ENCODE measurements at regions not wholly inside any gene's neighbourhood (a gene's known extent, or its start where the extent isn't known, plus 50 kb on each side); places are given as distances from the start of the nearest gene placed in this dataset.
A peak's percentile ranks its signal among the peaks of the same experiment; 100 is the strongest.

DNA sequence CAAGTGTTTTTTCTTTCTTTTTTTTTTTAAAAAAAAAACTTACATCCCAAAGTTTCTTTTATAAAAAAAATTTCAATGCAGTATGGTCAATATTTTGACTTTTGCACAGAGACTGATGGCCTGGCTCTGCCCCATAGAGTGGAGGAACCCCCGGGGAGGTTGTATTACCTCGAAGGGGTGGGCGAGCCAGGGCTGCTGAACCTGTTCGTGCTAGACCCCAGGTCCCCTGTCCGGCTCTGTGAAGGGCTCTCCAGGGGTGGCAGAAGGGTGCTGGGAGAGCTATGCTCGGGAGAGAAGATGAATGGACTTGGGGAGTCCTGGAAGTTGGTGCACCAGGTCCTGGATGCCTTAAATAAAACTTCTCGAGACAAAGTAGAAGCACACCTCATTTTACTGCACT is 446.4 kb upstream of the KLF6 start:
- no peaks in the 10 kb centered on the region for H3K36me3 ChIP-seq
- no peak overlapping the region for H3K4me3 ChIP-seq
- peaks cover 0 to 5% of the 10 kb centered on the region in 2 donors for H3K9me3 ChIP-seq
- TF ChIP-seq, protein P1, sequence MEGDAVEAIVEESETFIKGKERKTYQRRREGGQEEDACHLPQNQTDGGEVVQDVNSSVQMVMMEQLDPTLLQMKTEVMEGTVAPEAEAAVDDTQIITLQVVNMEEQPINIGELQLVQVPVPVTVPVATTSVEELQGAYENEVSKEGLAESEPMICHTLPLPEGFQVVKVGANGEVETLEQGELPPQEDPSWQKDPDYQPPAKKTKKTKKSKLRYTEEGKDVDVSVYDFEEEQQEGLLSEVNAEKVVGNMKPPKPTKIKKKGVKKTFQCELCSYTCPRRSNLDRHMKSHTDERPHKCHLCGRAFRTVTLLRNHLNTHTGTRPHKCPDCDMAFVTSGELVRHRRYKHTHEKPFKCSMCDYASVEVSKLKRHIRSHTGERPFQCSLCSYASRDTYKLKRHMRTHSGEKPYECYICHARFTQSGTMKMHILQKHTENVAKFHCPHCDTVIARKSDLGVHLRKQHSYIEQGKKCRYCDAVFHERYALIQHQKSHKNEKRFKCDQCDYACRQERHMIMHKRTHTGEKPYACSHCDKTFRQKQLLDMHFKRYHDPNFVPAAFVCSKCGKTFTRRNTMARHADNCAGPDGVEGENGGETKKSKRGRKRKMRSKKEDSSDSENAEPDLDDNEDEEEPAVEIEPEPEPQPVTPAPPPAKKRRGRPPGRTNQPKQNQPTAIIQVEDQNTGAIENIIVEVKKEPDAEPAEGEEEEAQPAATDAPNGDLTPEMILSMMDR (IDR thresholded peaks at IDR 0.05) = no peak
- H3K27ac ChIP-seq = no peak overlapping the region
- no peak for ATAC-seq
- H3K27me3 ChIP-seq = no peaks in the 10 kb centered on the region
- intact Hi-C loops (cut with DNase I) = no loop called here
- peak in 1 of 4 donors; percentile 63 for DNase-seq
- H3K4me1 ChIP-seq = no peaks in the 10 kb centered on the region

DNA sequence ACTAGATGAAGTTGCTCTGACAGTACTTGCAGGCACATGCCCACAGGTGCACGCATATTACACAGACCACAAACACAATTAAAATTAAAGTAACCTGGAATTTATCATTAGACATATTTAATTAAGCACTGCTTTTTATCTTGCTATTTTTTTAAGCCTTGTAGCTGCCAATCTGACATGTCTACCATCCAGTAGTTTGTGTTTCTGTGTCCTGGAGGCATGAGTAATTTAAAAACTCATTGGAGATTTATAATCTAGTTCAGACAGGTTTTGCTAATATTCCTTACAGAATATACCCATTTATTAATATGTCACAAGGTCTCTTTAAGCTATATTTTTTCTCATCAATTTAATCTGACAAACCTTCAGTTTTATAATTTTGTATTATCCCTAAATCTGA is 445.0 kb upstream of the KLF6 start:
- no peak for DNase-seq
- TF ChIP-seq, protein P1 (IDR thresholded peaks at IDR 0.05) = no peak
- intact Hi-C loops (cut with DNase I) = no loop called here
- no peaks in the 10 kb centered on the region for H3K4me1 ChIP-seq
- no peak for ATAC-seq
- H3K27me3 ChIP-seq = no peaks in the 10 kb centered on the region
- H3K9me3 ChIP-seq = peaks cover 0 to 5% of the 10 kb centered on the region in 2 donors
- H3K36me3 ChIP-seq = no peaks in the 10 kb centered on the region
- H3K27ac ChIP-seq = no peak overlapping the region
- no peak overlapping the region for H3K4me3 ChIP-seq

DNA sequence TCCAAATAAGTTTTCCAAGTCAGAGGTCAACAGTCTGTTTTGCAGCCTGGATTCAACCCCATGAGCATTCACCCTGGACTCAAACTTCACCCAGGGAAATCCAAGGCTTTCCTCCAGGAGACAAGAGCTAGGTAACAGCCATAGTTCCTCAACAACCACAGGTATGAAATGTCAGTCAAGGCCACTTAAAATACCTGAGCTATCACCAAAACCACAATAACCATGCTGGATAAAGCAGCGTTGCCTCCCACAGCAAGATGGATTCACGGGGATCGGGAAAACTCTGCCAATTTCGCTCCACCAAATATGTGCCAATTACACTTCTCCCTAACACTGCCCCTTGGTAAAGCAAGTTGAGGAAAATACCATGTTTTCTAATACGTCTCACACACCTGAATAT is 444.1 kb upstream of the KLF6 start:
- DNase-seq = no peak
- Histone ChIP-seq H3K9me3 (peaks cover 0 to 5% of the 10 kb centered on the region in 2 donors), H3K4me3 (no peak overlapping the region), H3K27ac (no peak overlapping the region), H3K4me1 (no peaks in the 10 kb centered on the region), H3K27me3 (no peaks in the 10 kb centered on the region), H3K36me3 (no peaks in the 10 kb centered on the region)
- no peak for ATAC-seq
- TF ChIP-seq, protein P1 (IDR thresholded peaks at IDR 0.05) = no peak
- intact Hi-C loops (cut with DNase I) = no loop called here

DNA sequence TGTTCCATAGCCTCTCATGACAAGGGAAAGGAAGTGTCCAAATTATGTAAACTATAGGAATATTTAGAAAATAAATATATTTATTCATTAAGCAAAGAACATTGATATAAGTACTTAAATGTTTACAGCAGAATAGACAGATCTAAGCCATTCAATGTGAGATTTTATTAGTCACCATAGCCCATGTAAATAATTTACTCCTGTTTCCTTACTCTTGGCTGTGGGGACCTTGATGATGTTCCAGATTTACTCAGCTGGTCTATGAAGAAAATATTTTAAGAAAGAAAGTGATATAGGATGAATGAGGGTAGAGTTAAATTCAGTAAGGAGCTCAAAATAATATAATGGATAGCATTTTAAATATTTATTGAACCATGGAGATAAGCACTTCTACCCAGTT is 442.6 kb upstream of the KLF6 start:
- TF ChIP-seq, protein P1 (IDR thresholded peaks at IDR 0.05) = no peak
- H3K27me3 ChIP-seq = no peaks in the 10 kb centered on the region
- H3K9me3 ChIP-seq = no peaks in the 10 kb centered on the region
- no peaks in the 10 kb centered on the region for H3K36me3 ChIP-seq
- intact Hi-C loops (cut with DNase I) = no loop called here
- DNase-seq (no peak), ATAC-seq (no peak)
- no peak overlapping the region for H3K27ac ChIP-seq
- no peaks in the 10 kb centered on the region for H3K4me1 ChIP-seq
- no peak overlapping the region for H3K4me3 ChIP-seq

DNA sequence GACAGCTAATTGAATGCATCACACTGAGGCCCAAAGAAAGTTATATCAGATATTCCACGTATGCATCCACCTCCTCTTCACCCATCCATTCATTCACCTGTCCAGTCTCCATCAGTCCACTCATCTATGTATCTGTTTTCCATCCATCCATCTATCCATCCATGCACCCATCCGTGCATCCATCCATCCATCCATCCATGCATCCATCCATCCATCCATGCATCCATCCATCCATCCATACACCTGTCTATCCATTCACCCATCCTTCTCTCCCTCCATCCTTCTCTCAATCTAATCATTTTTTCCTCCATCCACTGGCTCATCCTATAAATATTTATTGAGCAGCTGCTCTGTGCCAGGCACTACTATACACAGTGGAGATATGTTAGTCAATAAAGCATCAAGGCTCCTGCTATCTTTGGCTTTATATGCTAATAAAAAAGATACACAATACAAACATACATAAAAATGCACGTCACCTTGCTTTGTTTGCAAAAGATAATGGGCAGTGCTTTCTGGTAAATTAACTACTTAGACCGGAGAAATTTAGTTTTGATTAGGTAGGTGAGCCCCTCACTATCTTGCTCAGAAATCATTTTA is 442.0 kb upstream of the KLF6 start:
- Histone ChIP-seq H3K36me3 (no peaks in the 10 kb centered on the region), H3K4me3 (no peak overlapping the region), H3K4me1 (no peaks in the 10 kb centered on the region), H3K27ac (no peak overlapping the region), H3K27me3 (no peaks in the 10 kb centered on the region), H3K9me3 (no peaks in the 10 kb centered on the region)
- intact Hi-C loops (cut with DNase I) = no loop called here
- DNase-seq (no peak), ATAC-seq (no peak)
- TF ChIP-seq, protein P1 (IDR thresholded peaks at IDR 0.05) = no peak

Data from left lung (tissue), 4 donors.